ENCODE measurements at regions not wholly inside any gene's neighbourhood (a gene's known extent, or its start where the extent isn't known, plus 50 kb on each side); places are given as distances from the start of the nearest gene placed in this dataset.

DNA sequence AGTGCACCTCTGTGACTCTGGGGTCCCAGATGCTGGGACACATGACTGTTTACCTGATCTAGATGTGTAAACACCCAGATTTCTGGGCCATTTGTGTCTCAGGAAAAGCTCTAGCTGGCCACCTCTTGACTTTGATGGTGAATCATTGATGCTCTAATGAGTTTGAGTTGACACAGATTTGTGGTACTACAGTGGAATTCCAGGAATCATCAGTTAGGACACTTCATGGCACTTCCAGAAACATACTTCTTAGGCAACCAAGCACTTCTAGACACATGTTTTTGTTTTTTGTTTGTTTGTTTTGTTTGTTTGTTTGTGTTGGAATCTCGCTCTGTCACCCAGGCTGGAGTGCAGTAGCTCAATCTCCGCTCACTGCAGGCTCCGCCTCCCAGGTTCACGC lies 302.2 kb upstream of the ZMIZ1 start:
- ATAC-seq (no peak), DNase-seq (no peak)
- no peaks in the 10 kb centered on the region for H3K27me3 ChIP-seq (ENCODE audit: control insufficient read depth in 2 of 2, insufficient read depth in 2 of 2, low read length in 2 of 2)
- Mint-ChIP-seq H3K27ac (no peak overlapping the region), H3K27me3 (peaks cover 0 to 3% (median 0%) of the 10 kb centered on the region in 5 donors), H3K4me1 (peaks cover 0 to 2% (median 0%) of the 10 kb centered on the region in 7 donors), H3K9me3 (no peaks in the 10 kb centered on the region), H3K4me3 (no peak overlapping the region), H3K36me3 (no peaks in the 10 kb centered on the region)
- H3K4me1 ChIP-seq (ENCODE audit: control insufficient read depth in 2 of 2, insufficient read depth in 2 of 2, low read length in 2 of 2): no peaks in the 10 kb centered on the region
- POLR2A ChIA-PET: no interaction called here
- no peaks in the 10 kb centered on the region for H3K36me3 ChIP-seq (ENCODE audit: control insufficient read depth in 2 of 3, insufficient read depth in 3 of 3, low read length in 3 of 3)
- no peak overlapping the region for H3K27ac ChIP-seq (ENCODE audit: low read depth, low read length)
- H3K4me3 ChIP-seq (ENCODE audit: low read length): no peak overlapping the region
- intact Hi-C loops (cut with micrococcal nuclease): no loop called here
- no peaks in the 10 kb centered on the region for H3K9me3 ChIP-seq (ENCODE audit: control insufficient read depth in 2 of 3, low read length in 3 of 3)
- CTCF ChIA-PET: no interaction called here

- ChIA-PET POLR2A (no interaction called here), CTCF (no interaction called here)
- Histone ChIP-seq H3K27ac (ENCODE audit: low read depth, low read length) (no peak overlapping the region), H3K9me3 (ENCODE audit: control insufficient read depth in 2 of 3, low read length in 3 of 3) (no peaks in the 10 kb centered on the region), H3K27me3 (ENCODE audit: control insufficient read depth in 2 of 2, insufficient read depth in 2 of 2, low read length in 2 of 2) (no peaks in the 10 kb centered on the region), H3K4me1 (ENCODE audit: control insufficient read depth in 2 of 2, insufficient read depth in 2 of 2, low read length in 2 of 2) (no peaks in the 10 kb centered on the region), H3K36me3 (ENCODE audit: control insufficient read depth in 2 of 3, insufficient read depth in 3 of 3, low read length in 3 of 3) (no peaks in the 10 kb centered on the region), H3K4me3 (ENCODE audit: low read length) (no peak overlapping the region)
- peaks cover 0 to 3% (median 0%) of the 10 kb centered on the region in 5 donors for H3K27me3 Mint-ChIP-seq
- no peak overlapping the region for H3K27ac Mint-ChIP-seq
- H3K4me3 Mint-ChIP-seq: no peak overlapping the region
- H3K4me1 Mint-ChIP-seq: peaks cover 0 to 2% (median 0%) of the 10 kb centered on the region in 7 donors
- ATAC-seq (no peak), DNase-seq (no peak)
- no peaks in the 10 kb centered on the region for H3K9me3 Mint-ChIP-seq
- intact Hi-C loops (cut with micrococcal nuclease): no loop called here
- H3K36me3 Mint-ChIP-seq: no peaks in the 10 kb centered on the region
Measured at GRCh38 chr10:78768041-78768835, 300.5 kb upstream of the ZMIZ1 start.

DNA sequence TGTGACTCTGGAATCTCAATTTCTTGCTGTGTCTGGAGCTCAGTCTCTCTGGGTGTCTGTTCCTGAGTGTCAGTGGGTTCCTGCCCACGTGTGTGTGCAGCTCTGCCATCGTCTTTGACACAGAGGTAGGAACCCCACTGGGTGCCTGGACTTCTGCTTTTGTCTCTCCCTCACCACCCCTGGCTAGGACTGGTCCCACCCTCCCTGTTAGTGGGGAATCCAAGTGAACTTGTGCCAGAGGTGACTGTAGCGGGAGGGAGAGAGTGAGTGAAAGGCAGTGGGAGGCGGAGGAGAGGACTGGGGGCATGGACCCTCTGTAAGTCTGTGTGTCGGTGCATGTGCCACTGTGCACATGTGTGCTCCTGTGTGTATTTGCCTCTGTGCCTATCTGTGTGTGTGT lies 299.9 kb upstream of the ZMIZ1 start:
- POLR2A ChIA-PET: no interaction called here
- CTCF ChIA-PET: no interaction called here
- Histone ChIP-seq H3K36me3 (ENCODE audit: control insufficient read depth in 2 of 3, insufficient read depth in 3 of 3, low read length in 3 of 3) (no peaks in the 10 kb centered on the region), H3K4me3 (ENCODE audit: low read length) (no peak overlapping the region), H3K27ac (ENCODE audit: low read depth, low read length) (no peak overlapping the region), H3K27me3 (ENCODE audit: control insufficient read depth in 2 of 2, insufficient read depth in 2 of 2, low read length in 2 of 2) (no peaks in the 10 kb centered on the region), H3K4me1 (ENCODE audit: control insufficient read depth in 2 of 2, insufficient read depth in 2 of 2, low read length in 2 of 2) (no peaks in the 10 kb centered on the region), H3K9me3 (ENCODE audit: control insufficient read depth in 2 of 3, low read length in 3 of 3) (no peaks in the 10 kb centered on the region)
- H3K27me3 Mint-ChIP-seq: peaks cover 0 to 3% (median 0%) of the 10 kb centered on the region in 5 donors
- no peaks in the 10 kb centered on the region for H3K36me3 Mint-ChIP-seq
- ATAC-seq (no peak), DNase-seq (no peak)
- no peak overlapping the region for H3K27ac Mint-ChIP-seq
- H3K4me3 Mint-ChIP-seq: no peak overlapping the region
- peaks cover 0 to 2% (median 0%) of the 10 kb centered on the region in 7 donors for H3K4me1 Mint-ChIP-seq
- no peaks in the 10 kb centered on the region for H3K9me3 Mint-ChIP-seq
- intact Hi-C loops (cut with micrococcal nuclease): no loop called here

DNA sequence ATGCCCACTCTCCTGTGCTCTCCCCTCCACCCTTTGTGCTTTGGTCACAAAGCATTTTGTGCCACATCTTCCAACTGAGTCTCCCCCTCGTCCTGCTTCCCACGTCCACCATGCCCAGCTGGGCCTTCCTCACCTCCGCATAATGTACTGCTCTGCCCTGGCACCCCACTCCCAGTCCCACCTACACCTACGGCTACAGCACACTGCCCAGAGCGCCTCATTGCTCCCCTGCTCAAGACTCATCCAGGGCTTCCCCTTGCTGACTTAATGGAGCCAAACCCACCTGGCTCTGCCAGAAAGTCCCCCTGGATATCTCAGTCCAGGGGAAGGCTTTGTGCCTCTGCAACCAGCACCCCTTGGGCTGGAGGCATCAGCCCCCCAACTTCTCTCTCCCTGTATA lies 299.2 kb upstream of the ZMIZ1 start:
- no peaks in the 10 kb centered on the region for H3K9me3 Mint-ChIP-seq
- H3K27ac Mint-ChIP-seq: no peak overlapping the region
- CTCF ChIA-PET: no interaction called here
- H3K27ac ChIP-seq (ENCODE audit: low read depth, low read length): no peak overlapping the region
- no peaks in the 10 kb centered on the region for H3K9me3 ChIP-seq (ENCODE audit: control insufficient read depth in 2 of 3, low read length in 3 of 3)
- DNase-seq: no peak
- intact Hi-C loops (cut with micrococcal nuclease): no loop called here
- POLR2A ChIA-PET: no interaction called here
- H3K27me3 Mint-ChIP-seq: peaks cover 0 to 3% (median 0%) of the 10 kb centered on the region in 5 donors
- H3K4me1 Mint-ChIP-seq: peaks cover 0 to 2% (median 0%) of the 10 kb centered on the region in 7 donors
- no peak overlapping the region for H3K4me3 Mint-ChIP-seq
- no peaks in the 10 kb centered on the region for H3K27me3 ChIP-seq (ENCODE audit: control insufficient read depth in 2 of 2, insufficient read depth in 2 of 2, low read length in 2 of 2)
- H3K36me3 Mint-ChIP-seq: no peaks in the 10 kb centered on the region
- H3K4me3 ChIP-seq (ENCODE audit: low read length): no peak overlapping the region
- no peaks in the 10 kb centered on the region for H3K4me1 ChIP-seq (ENCODE audit: control insufficient read depth in 2 of 2, insufficient read depth in 2 of 2, low read length in 2 of 2)
- H3K36me3 ChIP-seq (ENCODE audit: control insufficient read depth in 2 of 3, insufficient read depth in 3 of 3, low read length in 3 of 3): no peaks in the 10 kb centered on the region
- ATAC-seq: no peak

- DNase-seq: no peak
- POLR2A ChIA-PET: interaction anchor here (0.5 kb wide), 1 partner anchor 211 kb away, joined by 3 read pairs; no protein-coding TSS in a partner anchor
- H3K4me1 ChIP-seq (ENCODE audit: control insufficient read depth in 2 of 2, insufficient read depth in 2 of 2, low read length in 2 of 2): no peaks in the 10 kb centered on the region
- no peaks in the 10 kb centered on the region for H3K36me3 Mint-ChIP-seq
- peaks cover 0 to 3% (median 0%) of the 10 kb centered on the region in 5 donors for H3K27me3 Mint-ChIP-seq
- no peaks in the 10 kb centered on the region for H3K4me1 Mint-ChIP-seq
- intact Hi-C loops (cut with micrococcal nuclease): no loop called here
- no peaks in the 10 kb centered on the region for H3K36me3 ChIP-seq (ENCODE audit: control insufficient read depth in 2 of 3, insufficient read depth in 3 of 3, low read length in 3 of 3)
- no peak overlapping the region for H3K4me3 Mint-ChIP-seq
- no peak for ATAC-seq
- no peaks in the 10 kb centered on the region for H3K9me3 Mint-ChIP-seq
- H3K27ac ChIP-seq (ENCODE audit: low read depth, low read length): no peak overlapping the region
- CTCF ChIA-PET: no interaction called here
- no peak overlapping the region for H3K27ac Mint-ChIP-seq
- no peaks in the 10 kb centered on the region for H3K27me3 ChIP-seq (ENCODE audit: control insufficient read depth in 2 of 2, insufficient read depth in 2 of 2, low read length in 2 of 2)
- H3K4me3 ChIP-seq (ENCODE audit: low read length): no peak overlapping the region
- H3K9me3 ChIP-seq (ENCODE audit: control insufficient read depth in 2 of 3, low read length in 3 of 3): no peaks in the 10 kb centered on the region
Measured at GRCh38 chr10:78770167-78771090, 298.3 kb upstream of the ZMIZ1 start.

- Histone ChIP-seq H3K36me3 (ENCODE audit: control insufficient read depth in 2 of 3, insufficient read depth in 3 of 3, low read length in 3 of 3) (no peaks in the 10 kb centered on the region), H3K4me1 (ENCODE audit: control insufficient read depth in 2 of 2, insufficient read depth in 2 of 2, low read length in 2 of 2) (no peaks in the 10 kb centered on the region), H3K27me3 (ENCODE audit: control insufficient read depth in 2 of 2, insufficient read depth in 2 of 2, low read length in 2 of 2) (no peaks in the 10 kb centered on the region), H3K4me3 (ENCODE audit: low read length) (no peak overlapping the region), H3K27ac (ENCODE audit: low read depth, low read length) (no peak overlapping the region), H3K9me3 (ENCODE audit: control insufficient read depth in 2 of 3, low read length in 3 of 3) (no peaks in the 10 kb centered on the region)
- POLR2A ChIA-PET: interaction anchor here (0.5 kb wide), 1 partner anchor 212 kb away, joined by 3 read pairs; no protein-coding TSS in a partner anchor
- intact Hi-C loops (cut with micrococcal nuclease): no loop called here
- Mint-ChIP-seq H3K27ac (peak overlapping the region in 1 of 9 donors; percentile 26), H3K27me3 (peaks cover 0 to 3% (median 0%) of the 10 kb centered on the region in 5 donors), H3K4me3 (no peak overlapping the region), H3K36me3 (no peaks in the 10 kb centered on the region), H3K4me1 (no peaks in the 10 kb centered on the region), H3K9me3 (no peaks in the 10 kb centered on the region)
- DNase-seq (no peak), ATAC-seq (no peak)
- CTCF ChIA-PET: no interaction called here
Measured at GRCh38 chr10:78771260-78771659, 297.5 kb upstream of the ZMIZ1 start.

Data from naive thymus-derived CD4-positive, alpha-beta T cell (primary cell).